ENCODE measurements at regions not wholly inside any gene's neighbourhood (a gene's known extent, or its start where the extent isn't known, plus 50 kb on each side); places are given as distances from the start of the nearest gene placed in this dataset.

- DNase-seq (ENCODE audit: extremely low spot score): no peak
- ChIA-PET CTCF (no interaction called here), POLR2A (no interaction called here)
- TF ChIP-seq, protein P1, sequence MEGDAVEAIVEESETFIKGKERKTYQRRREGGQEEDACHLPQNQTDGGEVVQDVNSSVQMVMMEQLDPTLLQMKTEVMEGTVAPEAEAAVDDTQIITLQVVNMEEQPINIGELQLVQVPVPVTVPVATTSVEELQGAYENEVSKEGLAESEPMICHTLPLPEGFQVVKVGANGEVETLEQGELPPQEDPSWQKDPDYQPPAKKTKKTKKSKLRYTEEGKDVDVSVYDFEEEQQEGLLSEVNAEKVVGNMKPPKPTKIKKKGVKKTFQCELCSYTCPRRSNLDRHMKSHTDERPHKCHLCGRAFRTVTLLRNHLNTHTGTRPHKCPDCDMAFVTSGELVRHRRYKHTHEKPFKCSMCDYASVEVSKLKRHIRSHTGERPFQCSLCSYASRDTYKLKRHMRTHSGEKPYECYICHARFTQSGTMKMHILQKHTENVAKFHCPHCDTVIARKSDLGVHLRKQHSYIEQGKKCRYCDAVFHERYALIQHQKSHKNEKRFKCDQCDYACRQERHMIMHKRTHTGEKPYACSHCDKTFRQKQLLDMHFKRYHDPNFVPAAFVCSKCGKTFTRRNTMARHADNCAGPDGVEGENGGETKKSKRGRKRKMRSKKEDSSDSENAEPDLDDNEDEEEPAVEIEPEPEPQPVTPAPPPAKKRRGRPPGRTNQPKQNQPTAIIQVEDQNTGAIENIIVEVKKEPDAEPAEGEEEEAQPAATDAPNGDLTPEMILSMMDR (IDR thresholded peaks at IDR 0.05; ENCODE audit: control extremely low read depth, extremely low read depth, low read depth, missing control alignments): no peak
Measured at GRCh38 chr19:29085206-29085605, 127.7 kb downstream of the UQCRFS1 start.

- CTCF ChIA-PET: no interaction called here
- DNase-seq (ENCODE audit: extremely low spot score): no peak
- TF ChIP-seq, protein P1 (IDR thresholded peaks at IDR 0.05; ENCODE audit: control extremely low read depth, extremely low read depth, low read depth, missing control alignments): no peak
- POLR2A ChIA-PET: no interaction called here
Measured at GRCh38 chr19:29084266-29084665, 128.7 kb downstream of the UQCRFS1 start.

DNA sequence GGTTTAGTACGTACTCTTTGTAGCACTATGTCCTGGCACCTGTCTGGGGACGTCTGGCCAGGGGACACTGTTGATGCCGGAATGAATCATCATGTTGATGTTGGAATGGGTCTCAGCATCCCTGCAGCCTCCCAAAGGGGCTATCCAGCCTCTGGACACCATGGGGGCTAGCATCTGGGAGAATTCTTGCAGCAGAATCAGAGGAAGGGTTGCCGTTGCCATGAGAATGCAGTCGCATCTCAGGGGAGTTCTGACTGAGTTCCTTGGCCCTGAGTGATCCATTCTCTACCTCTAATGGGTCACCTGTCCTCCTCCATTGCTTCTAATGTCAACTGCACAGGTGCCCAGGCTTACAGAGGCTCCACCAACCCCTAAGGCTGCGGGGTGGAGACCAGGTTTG lies 129.1 kb downstream of the UQCRFS1 start:
- CTCF ChIA-PET: interaction anchor here (1.5 kb wide), 1 partner anchor 22 kb away, joined by 3 read pairs; no protein-coding TSS in a partner anchor
- POLR2A ChIA-PET: no interaction called here

GRCh38 chr19:29079356-29080032 lies 133.5 kb downstream of the UQCRFS1 start:
- CTCF ChIA-PET: interaction anchor here (1.0 kb wide), 1 partner anchor 15 kb away, joined by 3 read pairs; no protein-coding TSS in a partner anchor
- TF ChIP-seq, protein P1 (IDR thresholded peaks at IDR 0.05; ENCODE audit: control extremely low read depth, extremely low read depth, low read depth, missing control alignments): no peak
- DNase-seq (ENCODE audit: extremely low spot score): no peak

More for the DNA sequence above, 129.1 kb downstream of the UQCRFS1 start:
- TF ChIP-seq, protein P1 (IDR thresholded peaks at IDR 0.05; ENCODE audit: control extremely low read depth, extremely low read depth, low read depth, missing control alignments): no peak
- no peak for DNase-seq (ENCODE audit: extremely low spot score)

GRCh38 chr19:29076963-29077362 lies 136.0 kb downstream of the UQCRFS1 start:
- ChIA-PET POLR2A (no interaction called here), CTCF (interaction anchor here (1.4 kb wide), 1 partner anchor 9 kb away, joined by 3 read pairs; no protein-coding TSS in a partner anchor)
- TF ChIP-seq, protein P1 (IDR thresholded peaks at IDR 0.05; ENCODE audit: control extremely low read depth, extremely low read depth, low read depth, missing control alignments): no peak

More at GRCh38 chr19:29079356-29080032, 133.5 kb downstream of the UQCRFS1 start:
- POLR2A ChIA-PET: no interaction called here

GRCh38 chr19:29076161-29076560 lies 136.8 kb downstream of the UQCRFS1 start:
- no peak for DNase-seq (ENCODE audit: extremely low spot score)
- ChIA-PET POLR2A (no interaction called here), CTCF (no interaction called here)
- TF ChIP-seq, protein P1 (IDR thresholded peaks at IDR 0.05; ENCODE audit: control extremely low read depth, extremely low read depth, low read depth, missing control alignments): no peak

More at GRCh38 chr19:29076963-29077362, 136.0 kb downstream of the UQCRFS1 start:
- no peak for DNase-seq (ENCODE audit: extremely low spot score)
